A549 (cell line): ENCODE measurements at regions not wholly inside any gene's neighbourhood (a gene's known extent, or its start where the extent isn't known, plus 50 kb on each side); places are given as distances from the start of the nearest gene placed in this dataset.

Experiments used
- BHLHE40 ChIP-seq: IDR thresholded peaks from 2 replicates; pipeline ENCODE4 v1.6.1; 2012; ENCODE audit warnings: low read depth, low read length, inconsistent platforms
- CBX8 ChIP-seq: fragments of 200-600 bp; sonication (generic); IDR thresholded peaks from 2 replicates; pipeline ENCODE4 v1.6.1; 2016
- CTCF ChIP-seq: fragments of >200 bp; sonication (Bioruptor Twin); formaldehyde crosslinking; IDR thresholded peaks from 3 replicates; pipeline ENCODE4 v1.5.1; 2016
- HEYL ChIP-seq: fragments of 250-450 bp; sonication (Bioruptor Pico); IDR thresholded peaks from 2 replicates; pipeline ENCODE4 v1.8.0; 2021; ENCODE audit warnings: mild to moderate bottlenecking, moderate library complexity
- MYC ChIP-seq: IDR thresholded peaks from 2 replicates; pipeline ENCODE4 v1.6.1; 2012; ENCODE audit warnings: mild to moderate bottlenecking, inconsistent platforms, low read length, improper control_type of control experiment, borderline replicate concordance
- POLR2A ChIP-seq: IDR thresholded peaks from 2 replicates; pipeline ENCODE4 v1.6.1; 2012; ENCODE audit warnings: mild to moderate bottlenecking, low read length
- REST ChIP-seq: fragments of 200-600 bp; sonication (generic); IDR thresholded peaks from 2 replicates; pipeline ENCODE4 v1.6.1; 2016; ENCODE audit warnings: antibody characterized with exemption, mild to moderate bottlenecking, moderate library complexity
- TP53 ChIP-seq: fragments of 250-450 bp; sonication (Bioruptor Pico); IDR thresholded peaks from 2 replicates; pipeline ENCODE4 v1.5.0; 2021; ENCODE audit warnings: mild to moderate bottlenecking, moderate library complexity

- TF ChIP-seq POLR2A (no peak), CTCF (no peak), HEYL (CRISPR knock-in tag) (no peak), MYC (no peak), TP53 (CRISPR knock-in tag) (no peak), CBX8 (no peak), BHLHE40 (no peak), REST (no peak)
Measured at GRCh38 chr11:103566116-103566515, 456.9 kb downstream of the DYNC2H1 start.
